A673 (cell line): ENCODE measurements at regions not wholly inside any gene's neighbourhood (a gene's known extent, or its start where the extent isn't known, plus 50 kb on each side); places are given as distances from the start of the nearest gene placed in this dataset.

ENCODE experiments used
- CTCF ChIP-seq: fragments of 300-800, 200-600 bp; sonication (generic); conservative IDR thresholded peaks from 2 replicates; pipeline ENCODE4 v1.5.1; 2017; ENCODE audit warnings: low read depth, mild to moderate bottlenecking, antibody characterized with exemption, low read length, moderate library complexity, mixed read lengths
- EZH2 ChIP-seq: fragments of 200-600 bp; sonication (generic); IDR thresholded peaks from 2 replicates; pipeline ENCODE4 v1.6.1; 2017; ENCODE audit warnings: borderline replicate concordance, low read depth, mild to moderate bottlenecking, mixed read lengths, antibody characterized with exemption, low read length; ENCODE audit not compliant: poor library complexity, severe bottlenecking

GRCh38 chr3:88785841-88786240 is 321.6 kb upstream of the EPHA3 start:
- TF ChIP-seq CTCF (no peak), EZH2 (no peak)
